IPS-15b (cell line): ENCODE measurements at regions not wholly inside any gene's neighbourhood (a gene's known extent, or its start where the extent isn't known, plus 50 kb on each side); places are given as distances from the start of the nearest gene placed in this dataset.

Experiments used
- H3K27me3 ChIP-seq: one replicate; pipeline ENCODE4 v1.6.1; 2013; ENCODE audit warnings: low read length; ENCODE audit not compliant: control insufficient read depth, insufficient read depth
- H3K36me3 ChIP-seq: one replicate; pipeline ENCODE4 v1.6.1; 2013; ENCODE audit warnings: low read length; ENCODE audit not compliant: control insufficient read depth, insufficient read depth
- H3K4me1 ChIP-seq: one replicate; pipeline ENCODE4 v1.6.1; 2013; ENCODE audit warnings: mild to moderate bottlenecking, low read length; ENCODE audit not compliant: control insufficient read depth, insufficient read depth
- H3K4me3 ChIP-seq: one replicate; pipeline ENCODE4 v1.5.1; 2013; ENCODE audit warnings: low read depth, low read length
- H3K9ac ChIP-seq: one replicate; pipeline ENCODE4 v1.6.1; 2013; ENCODE audit warnings: low read depth, mild to moderate bottlenecking, low read length
- H3K9me3 ChIP-seq: one replicate; pipeline ENCODE4 v1.6.1; 2013; ENCODE audit warnings: mild to moderate bottlenecking, low read length; ENCODE audit not compliant: control insufficient read depth, insufficient read depth

- Histone ChIP-seq H3K9me3 (no peaks in the 10 kb centered on the region), H3K36me3 (no peaks in the 10 kb centered on the region), H3K4me3 (no peak overlapping the region), H3K27me3 (no peaks in the 10 kb centered on the region), H3K9ac (no peak overlapping the region), H3K4me1 (peaks cover 8% of the 10 kb centered on the region)
Observed at GRCh38 chr15:47584316-47584715, 133.0 kb upstream of the SEMA6D start.

- Histone ChIP-seq H3K9me3 (no peaks in the 10 kb centered on the region), H3K4me1 (peaks cover 8% of the 10 kb centered on the region), H3K4me3 (no peak overlapping the region), H3K36me3 (no peaks in the 10 kb centered on the region), H3K9ac (no peak overlapping the region), H3K27me3 (no peaks in the 10 kb centered on the region)
Observed at GRCh38 chr15:47586653-47587224, 130.6 kb upstream of the SEMA6D start.

- no peak overlapping the region for H3K4me3 ChIP-seq
- H3K9ac ChIP-seq = no peak overlapping the region
- no peaks in the 10 kb centered on the region for H3K27me3 ChIP-seq
- no peaks in the 10 kb centered on the region for H3K36me3 ChIP-seq
- peaks cover 6% of the 10 kb centered on the region for H3K4me1 ChIP-seq
- no peaks in the 10 kb centered on the region for H3K9me3 ChIP-seq
Observed at GRCh38 chr15:47587940-47588802, 129.1 kb upstream of the SEMA6D start.

- no peaks in the 10 kb centered on the region for H3K9me3 ChIP-seq
- no peaks in the 10 kb centered on the region for H3K27me3 ChIP-seq
- H3K4me3 ChIP-seq = no peak overlapping the region
- no peaks in the 10 kb centered on the region for H3K36me3 ChIP-seq
- H3K9ac ChIP-seq = no peak overlapping the region
- peaks cover 6% of the 10 kb centered on the region for H3K4me1 ChIP-seq
Observed at GRCh38 chr15:47588958-47589357, 128.3 kb upstream of the SEMA6D start.

- H3K9me3 ChIP-seq = no peaks in the 10 kb centered on the region
- H3K27me3 ChIP-seq = no peaks in the 10 kb centered on the region
- no peak overlapping the region for H3K9ac ChIP-seq
- H3K4me3 ChIP-seq = no peak overlapping the region
- no peaks in the 10 kb centered on the region for H3K36me3 ChIP-seq
- peaks cover 10% of the 10 kb centered on the region for H3K4me1 ChIP-seq
Observed at GRCh38 chr15:47598996-47599395, 118.3 kb upstream of the SEMA6D start.

- Histone ChIP-seq H3K9me3 (no peaks in the 10 kb centered on the region), H3K4me3 (no peak overlapping the region), H3K4me1 (peaks cover 10% of the 10 kb centered on the region), H3K9ac (no peak overlapping the region), H3K36me3 (no peaks in the 10 kb centered on the region), H3K27me3 (no peaks in the 10 kb centered on the region)
Observed at GRCh38 chr15:47599806-47600205, 117.5 kb upstream of the SEMA6D start.

- Histone ChIP-seq H3K9me3 (no peaks in the 10 kb centered on the region), H3K36me3 (no peaks in the 10 kb centered on the region)
Observed at GRCh38 chr15:47602121-47602520, 115.2 kb upstream of the SEMA6D start.

GRCh38 chr15:47603026-47603425, 114.3 kb upstream of the SEMA6D start:
- Histone ChIP-seq H3K9me3 (no peaks in the 10 kb centered on the region), H3K4me1 (peaks cover 10% of the 10 kb centered on the region), H3K9ac (no peak overlapping the region)

More at GRCh38 chr15:47602121-47602520, 115.2 kb upstream of the SEMA6D start:
- Histone ChIP-seq H3K27me3 (no peaks in the 10 kb centered on the region), H3K9ac (no peak overlapping the region), H3K4me3 (no peak overlapping the region), H3K4me1 (peaks cover 10% of the 10 kb centered on the region)

GRCh38 chr15:47607695-47608094, 109.6 kb upstream of the SEMA6D start:
- Histone ChIP-seq H3K36me3 (no peaks in the 10 kb centered on the region), H3K4me3 (no peak overlapping the region), H3K9ac (no peak overlapping the region), H3K4me1 (no peaks in the 10 kb centered on the region), H3K27me3 (no peaks in the 10 kb centered on the region), H3K9me3 (no peaks in the 10 kb centered on the region)

More at GRCh38 chr15:47603026-47603425, 114.3 kb upstream of the SEMA6D start:
- no peaks in the 10 kb centered on the region for H3K27me3 ChIP-seq
- H3K4me3 ChIP-seq = no peak overlapping the region
- no peaks in the 10 kb centered on the region for H3K36me3 ChIP-seq

GRCh38 chr15:47609693-47610092, 107.6 kb upstream of the SEMA6D start:
- Histone ChIP-seq H3K9ac (no peak overlapping the region), H3K9me3 (no peaks in the 10 kb centered on the region), H3K27me3 (no peaks in the 10 kb centered on the region), H3K36me3 (no peaks in the 10 kb centered on the region), H3K4me3 (no peak overlapping the region), H3K4me1 (no peaks in the 10 kb centered on the region)

- H3K4me1 ChIP-seq = no peaks in the 10 kb centered on the region
- no peak overlapping the region for H3K9ac ChIP-seq
- H3K27me3 ChIP-seq = no peaks in the 10 kb centered on the region
- no peaks in the 10 kb centered on the region for H3K9me3 ChIP-seq
- no peak overlapping the region for H3K4me3 ChIP-seq
- no peaks in the 10 kb centered on the region for H3K36me3 ChIP-seq
Observed at GRCh38 chr15:47610736-47611135, 106.6 kb upstream of the SEMA6D start.
